ENCODE measurements at regions not wholly inside any gene's neighbourhood (a gene's known extent, or its start where the extent isn't known, plus 50 kb on each side); places are given as distances from the start of the nearest gene placed in this dataset.

DNA sequence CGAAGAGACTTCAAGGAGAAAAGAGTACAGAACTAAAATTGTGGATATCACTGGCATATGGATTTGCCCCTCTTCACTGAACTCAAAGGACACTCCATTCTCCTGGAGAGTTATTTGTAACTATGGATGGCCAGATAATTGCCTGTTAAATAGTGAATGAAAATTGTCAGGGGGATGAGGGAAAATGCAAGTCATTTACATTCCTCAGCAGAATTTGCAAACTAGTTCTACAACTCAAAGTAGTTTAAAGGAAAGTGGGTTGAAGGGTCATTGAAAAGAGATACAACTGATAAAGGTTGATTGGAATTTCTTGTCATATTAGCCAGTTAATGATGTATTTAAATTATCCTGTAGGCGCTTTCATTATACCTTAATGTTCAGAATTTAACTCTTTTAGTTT lies 266.5 kb upstream of the SPOPL start:
- TF ChIP-seq POLR2A (IDR thresholded peaks at IDR 0.05), result no peak
- TF ChIP-seq, protein P1, sequence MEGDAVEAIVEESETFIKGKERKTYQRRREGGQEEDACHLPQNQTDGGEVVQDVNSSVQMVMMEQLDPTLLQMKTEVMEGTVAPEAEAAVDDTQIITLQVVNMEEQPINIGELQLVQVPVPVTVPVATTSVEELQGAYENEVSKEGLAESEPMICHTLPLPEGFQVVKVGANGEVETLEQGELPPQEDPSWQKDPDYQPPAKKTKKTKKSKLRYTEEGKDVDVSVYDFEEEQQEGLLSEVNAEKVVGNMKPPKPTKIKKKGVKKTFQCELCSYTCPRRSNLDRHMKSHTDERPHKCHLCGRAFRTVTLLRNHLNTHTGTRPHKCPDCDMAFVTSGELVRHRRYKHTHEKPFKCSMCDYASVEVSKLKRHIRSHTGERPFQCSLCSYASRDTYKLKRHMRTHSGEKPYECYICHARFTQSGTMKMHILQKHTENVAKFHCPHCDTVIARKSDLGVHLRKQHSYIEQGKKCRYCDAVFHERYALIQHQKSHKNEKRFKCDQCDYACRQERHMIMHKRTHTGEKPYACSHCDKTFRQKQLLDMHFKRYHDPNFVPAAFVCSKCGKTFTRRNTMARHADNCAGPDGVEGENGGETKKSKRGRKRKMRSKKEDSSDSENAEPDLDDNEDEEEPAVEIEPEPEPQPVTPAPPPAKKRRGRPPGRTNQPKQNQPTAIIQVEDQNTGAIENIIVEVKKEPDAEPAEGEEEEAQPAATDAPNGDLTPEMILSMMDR (IDR thresholded peaks at IDR 0.05), result no peak

All from adrenal gland (tissue), 5 donors.